Right forelimb (tissue), 1 donor: ENCODE measurements at regions not wholly inside any gene's neighbourhood (a gene's known extent, or its start where the extent isn't known, plus 50 kb on each side); places are given as distances from the start of the nearest gene placed in this dataset.
"Not testable (repeated sequence)": the region's sequence is repeated elsewhere in the genome, so short reads cannot be mapped to it uniquely, and the experiment has no call there.

Source experiments
- DNase-seq: peaks from one replicate; pipeline ENCODE4 v3.0.0-alpha.2; 2018

DNA sequence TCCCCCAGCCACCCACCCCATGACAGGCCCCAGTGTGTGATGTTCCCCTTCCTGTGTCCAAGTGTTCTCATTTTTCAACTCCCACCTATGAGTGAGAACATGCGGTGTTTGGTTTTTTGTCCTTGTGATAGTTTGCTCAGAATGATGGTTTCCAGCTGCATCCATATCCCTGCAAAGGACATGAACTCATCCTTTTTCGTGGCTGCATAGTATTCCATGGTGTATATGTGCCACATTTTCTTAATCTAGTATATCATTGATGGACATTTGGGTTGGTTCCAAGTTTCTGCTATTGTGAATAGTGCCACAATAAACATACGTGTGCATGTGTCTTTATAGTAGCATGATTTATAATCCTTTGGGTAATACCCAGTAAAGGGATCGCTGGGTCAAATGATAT is 273.0 kb downstream of the TEX29 start:
- DNase-seq: not testable (repeated sequence)

DNA sequence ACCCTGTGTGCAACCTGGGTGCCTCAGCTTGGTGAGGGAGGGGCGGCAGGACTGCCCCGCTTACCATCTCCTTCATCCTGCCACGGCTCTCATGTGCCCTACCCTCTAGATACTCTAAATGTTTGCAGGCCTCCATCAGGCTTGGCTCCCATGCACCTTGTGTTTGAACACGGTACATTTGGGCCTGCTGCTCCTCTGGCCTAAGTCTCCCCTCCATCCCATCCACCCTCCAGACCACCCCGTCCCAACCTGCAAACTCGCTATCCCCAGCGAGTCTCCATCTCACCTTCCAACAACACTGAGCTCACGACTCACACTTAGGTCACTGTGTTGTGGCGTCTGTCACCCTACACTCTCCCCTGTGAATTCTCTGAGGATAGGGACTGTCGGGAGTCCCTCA is 274.2 kb downstream of the TEX29 start:
- DNase-seq: no peak

DNA sequence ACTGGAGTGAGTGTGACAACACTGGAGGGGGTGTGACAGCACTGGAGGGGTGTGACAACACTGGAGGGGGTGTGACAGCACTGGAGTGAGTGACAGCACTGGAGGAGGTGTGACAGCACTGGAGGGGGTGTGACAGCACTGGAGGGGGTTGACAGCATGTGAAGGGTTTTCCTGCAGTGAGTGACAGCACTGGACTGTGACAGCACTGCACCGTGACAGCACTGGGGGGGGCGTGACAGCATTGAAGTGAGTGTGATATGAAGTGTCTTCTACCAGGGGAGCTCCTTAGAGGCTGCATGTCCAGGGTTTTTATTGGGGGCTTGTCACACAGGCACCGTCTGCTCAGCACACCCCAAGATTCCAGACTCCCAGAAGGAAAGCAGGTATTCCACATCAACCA is 274.8 kb downstream of the TEX29 start:
- no peak for DNase-seq

GRCh38 chr13:111595791-111596190 is 275.3 kb downstream of the TEX29 start:
- DNase-seq: no peak

GRCh38 chr13:111597191-111597611 is 276.8 kb downstream of the TEX29 start:
- DNase-seq: no peak

DNA sequence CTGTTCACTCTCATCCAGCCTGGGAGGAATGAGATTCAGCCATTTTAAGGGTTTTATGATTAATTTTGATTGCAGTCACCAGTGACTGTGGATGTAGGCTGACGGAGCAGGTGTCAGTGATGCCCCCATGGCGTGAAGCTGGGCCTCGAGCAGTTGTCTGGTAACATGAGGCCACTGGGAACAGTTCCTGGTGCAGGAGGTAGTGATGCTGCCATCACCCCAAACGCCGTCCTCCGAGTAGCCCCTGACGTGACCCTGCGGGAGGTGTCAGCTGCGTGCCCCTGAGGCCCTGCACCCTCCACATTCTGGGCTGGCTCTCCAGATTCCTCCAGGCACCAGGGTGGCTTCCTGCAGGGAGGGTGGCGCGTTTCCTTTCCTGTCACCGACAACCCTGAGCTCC is 277.2 kb downstream of the TEX29 start:
- no peak for DNase-seq

DNA sequence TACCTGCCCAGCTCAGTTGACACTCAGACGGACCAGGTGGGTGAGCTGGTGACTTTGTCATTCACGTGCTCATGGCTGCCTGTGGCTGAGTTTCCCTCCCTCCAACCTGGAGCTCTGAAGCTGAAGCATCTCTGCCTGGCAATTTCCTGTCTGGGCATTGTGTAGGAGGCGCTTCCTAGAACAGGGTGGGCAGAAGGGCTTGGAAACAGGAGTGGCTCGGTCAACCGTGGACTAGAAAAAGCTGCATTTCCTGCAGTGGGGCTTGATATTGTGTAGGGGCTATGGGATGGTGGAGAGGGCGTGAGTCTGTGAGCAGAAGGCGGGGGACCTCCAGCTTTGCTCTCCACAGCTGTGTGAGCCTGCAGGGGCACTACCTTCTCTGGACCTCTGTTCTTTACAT is 278.3 kb downstream of the TEX29 start:
- DNase-seq: no peak

DNA sequence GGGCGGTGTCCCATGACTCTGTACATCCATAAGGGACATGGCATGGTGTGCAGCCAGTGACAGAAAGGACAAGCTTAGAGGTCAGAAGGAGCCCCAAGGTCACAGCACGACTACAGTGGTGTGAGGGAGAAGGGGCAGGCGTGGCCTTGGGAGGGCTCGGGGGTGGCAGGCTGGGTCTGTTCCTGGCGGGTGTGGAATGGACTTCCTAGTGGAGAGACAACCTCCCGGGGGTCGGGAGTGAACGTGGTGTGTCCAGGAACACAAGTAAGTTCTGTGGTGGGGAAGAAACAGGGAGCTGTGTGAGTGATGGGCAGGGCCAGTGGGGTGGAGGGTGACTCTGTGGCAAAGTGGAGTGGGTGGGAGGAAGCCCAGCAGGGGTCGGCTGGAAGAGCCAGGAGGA is 279.3 kb downstream of the TEX29 start:
- no peak for DNase-seq

- DNase-seq: no peak
Measured at GRCh38 chr13:111602874-111603273, 282.4 kb downstream of the TEX29 start.

DNA sequence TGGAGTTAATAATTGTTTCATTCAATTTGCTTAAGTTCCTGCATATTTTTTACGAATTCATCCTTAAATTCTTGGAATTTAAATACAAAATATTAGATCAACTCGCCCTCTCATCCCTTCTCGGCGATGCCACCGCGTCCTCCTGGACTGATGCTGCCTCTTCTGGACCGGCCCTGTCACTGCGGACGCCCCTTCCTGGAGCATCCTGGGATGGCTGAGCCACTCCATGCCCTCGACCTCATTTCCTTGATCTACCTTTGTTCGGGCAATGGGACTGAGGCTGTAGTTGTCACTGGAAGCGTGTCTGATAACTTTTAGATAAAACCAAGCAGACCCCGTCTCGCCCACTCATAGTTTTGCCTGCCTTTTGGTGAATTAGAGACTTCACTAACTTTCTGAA is 283.7 kb downstream of the TEX29 start:
- DNase-seq: no peak

DNA sequence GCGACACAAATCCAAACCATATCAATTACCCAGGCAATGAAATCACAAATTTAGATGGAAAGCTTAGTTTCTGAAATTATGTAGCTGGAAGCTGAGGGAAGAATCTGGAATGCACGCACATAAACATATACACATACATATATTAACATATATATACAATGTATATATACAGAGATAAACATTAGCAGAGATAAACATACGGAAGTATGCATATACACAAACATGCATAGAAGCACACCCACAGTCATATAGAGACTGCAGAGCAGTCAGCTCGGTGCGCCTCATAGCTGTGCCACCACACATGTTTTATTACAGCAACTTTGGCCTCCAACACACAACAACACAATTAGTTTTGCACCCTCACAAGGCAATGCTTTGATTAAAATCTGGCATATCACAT is 288.1 kb downstream of the TEX29 start:
- no peak for DNase-seq

- no peak for DNase-seq
Measured at GRCh38 chr13:111609631-111610030, 289.2 kb downstream of the TEX29 start.

DNA sequence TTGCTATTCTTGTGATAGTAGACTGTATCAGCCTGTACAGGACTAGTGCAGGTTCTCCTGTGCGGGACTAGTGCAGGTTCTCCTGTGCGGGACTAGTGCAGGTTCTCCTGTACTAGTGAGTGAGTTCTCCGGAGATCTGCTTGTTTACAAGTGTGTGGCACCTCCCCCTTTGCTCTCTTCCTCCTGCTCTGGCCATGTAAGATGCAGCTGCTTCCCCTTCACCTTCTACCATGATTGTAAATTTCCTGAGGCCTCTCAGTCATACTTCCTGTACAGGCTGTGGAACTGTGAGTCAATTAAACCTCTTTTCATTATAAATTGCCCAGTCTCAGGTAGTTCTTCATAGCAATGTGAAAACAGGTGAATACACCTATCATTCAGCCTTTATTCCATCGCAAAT is 289.6 kb downstream of the TEX29 start:
- DNase-seq: peak; percentile 20

DNA sequence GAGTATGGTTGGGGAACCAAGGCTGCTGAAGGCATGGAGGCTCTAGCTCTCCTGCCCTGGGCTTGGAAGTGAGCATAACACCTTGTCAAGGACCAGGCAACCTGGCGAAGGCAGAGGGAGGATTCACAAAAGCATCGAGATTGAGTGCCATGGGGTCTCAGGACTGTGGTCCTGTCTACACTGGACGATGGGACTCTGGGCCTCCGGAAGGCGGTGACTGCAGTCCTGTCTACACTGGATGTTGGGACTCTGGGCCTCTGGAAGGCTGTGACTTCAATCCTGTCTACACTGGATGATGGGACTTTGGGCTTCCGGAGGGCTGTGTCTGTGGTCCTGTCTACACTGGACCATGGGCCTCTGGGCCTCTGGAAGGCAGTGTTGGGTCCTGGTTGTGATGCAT is 290.4 kb downstream of the TEX29 start:
- DNase-seq: no peak

- DNase-seq: no peak
Measured at GRCh38 chr13:111611651-111612050, 291.2 kb downstream of the TEX29 start.

- no peak for DNase-seq
Measured at GRCh38 chr13:111612886-111613285, 292.4 kb downstream of the TEX29 start.

DNA sequence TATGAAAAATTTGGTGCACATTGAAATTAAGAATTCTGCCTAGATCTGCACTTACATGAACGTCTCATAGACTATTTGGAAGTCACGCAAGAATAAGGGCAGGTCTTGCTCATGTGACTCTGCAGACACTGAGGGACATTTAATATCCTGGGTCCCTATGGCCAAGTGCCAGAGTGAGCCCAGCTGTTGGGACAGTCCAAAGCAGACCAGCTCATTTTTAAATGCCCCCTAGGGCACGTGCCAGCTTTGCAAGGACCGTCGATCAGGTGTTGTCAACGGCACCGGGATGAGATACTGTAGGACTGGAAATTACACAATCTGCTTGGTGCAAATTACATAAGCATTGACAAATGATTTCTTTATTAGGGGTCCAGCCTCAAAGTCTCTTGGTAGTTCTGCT is 293.6 kb downstream of the TEX29 start:
- peak; percentile 16 for DNase-seq

GRCh38 chr13:111614613-111615012 is 294.2 kb downstream of the TEX29 start:
- no peak for DNase-seq

GRCh38 chr13:111616203-111616602 is 295.8 kb downstream of the TEX29 start:
- no peak for DNase-seq

DNA sequence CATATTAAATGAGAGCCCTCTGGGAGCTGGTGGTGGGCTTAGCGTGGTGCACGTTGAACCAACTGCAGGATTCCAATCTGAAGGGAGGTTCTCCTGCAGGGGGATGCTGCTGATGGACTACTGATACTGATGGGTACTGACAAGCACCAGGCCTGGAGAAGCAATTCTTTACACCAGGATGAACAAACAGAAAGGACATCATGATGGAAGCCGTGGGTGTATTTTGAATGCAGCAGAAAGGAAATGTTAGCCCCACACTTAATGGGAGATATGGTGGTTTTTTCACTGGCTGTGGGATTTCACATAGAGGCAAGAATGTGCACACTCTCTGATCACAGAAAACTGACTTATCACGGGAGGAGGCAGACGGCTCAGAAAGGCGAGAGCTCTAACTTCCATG is 299.7 kb downstream of the TEX29 start:
- DNase-seq: peak; percentile 12

- DNase-seq: no peak
Measured at GRCh38 chr13:111620586-111620985, 300.1 kb downstream of the TEX29 start.

DNA sequence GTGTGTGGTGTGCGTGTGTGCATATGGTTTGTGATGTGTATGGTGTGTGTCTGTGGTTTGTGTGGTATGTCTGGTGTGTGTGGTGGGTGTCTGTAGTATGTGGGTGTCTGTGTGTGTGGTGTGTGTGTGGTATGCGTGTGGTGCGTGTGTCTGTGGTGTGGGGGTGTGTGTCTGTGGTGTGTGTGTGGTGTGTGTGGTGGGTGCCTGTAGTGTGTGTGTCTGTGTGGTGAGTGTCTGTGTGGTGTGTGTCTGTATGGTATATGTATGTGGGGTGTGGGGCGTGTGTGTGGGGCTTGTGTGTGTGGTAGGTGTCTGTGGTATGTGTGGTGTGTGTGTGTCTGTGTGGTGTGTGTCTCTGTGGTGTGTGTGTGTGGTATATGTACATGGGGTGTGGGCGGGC is 300.7 kb downstream of the TEX29 start:
- no peak for DNase-seq

DNA sequence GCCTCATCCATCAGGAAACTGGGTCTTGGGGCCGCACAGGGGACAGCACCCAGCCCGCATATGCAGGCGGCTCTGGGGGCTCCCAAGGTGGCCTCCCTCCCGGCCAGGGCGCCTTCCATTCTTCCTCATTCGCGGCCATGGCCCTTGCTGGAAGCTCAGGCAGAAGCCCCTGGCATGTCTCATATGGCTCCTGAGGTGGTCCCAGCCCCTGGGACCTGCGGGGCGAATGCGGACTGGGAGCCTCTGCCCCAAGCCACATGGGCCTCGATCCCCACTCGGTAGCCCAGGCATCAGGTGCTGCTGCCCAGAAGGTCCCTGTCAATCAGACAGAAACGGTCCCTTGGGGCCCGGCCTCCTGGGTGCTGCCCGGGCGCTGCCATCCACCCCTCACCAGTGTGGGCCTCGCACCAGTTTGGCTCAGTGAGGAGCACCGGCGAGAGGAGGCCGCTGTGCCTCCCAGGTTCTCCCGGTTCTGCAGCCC is 301.6 kb downstream of the TEX29 start:
- DNase-seq: no peak

GRCh38 chr13:111623208-111623607 is 302.8 kb downstream of the TEX29 start:
- no peak for DNase-seq

DNA sequence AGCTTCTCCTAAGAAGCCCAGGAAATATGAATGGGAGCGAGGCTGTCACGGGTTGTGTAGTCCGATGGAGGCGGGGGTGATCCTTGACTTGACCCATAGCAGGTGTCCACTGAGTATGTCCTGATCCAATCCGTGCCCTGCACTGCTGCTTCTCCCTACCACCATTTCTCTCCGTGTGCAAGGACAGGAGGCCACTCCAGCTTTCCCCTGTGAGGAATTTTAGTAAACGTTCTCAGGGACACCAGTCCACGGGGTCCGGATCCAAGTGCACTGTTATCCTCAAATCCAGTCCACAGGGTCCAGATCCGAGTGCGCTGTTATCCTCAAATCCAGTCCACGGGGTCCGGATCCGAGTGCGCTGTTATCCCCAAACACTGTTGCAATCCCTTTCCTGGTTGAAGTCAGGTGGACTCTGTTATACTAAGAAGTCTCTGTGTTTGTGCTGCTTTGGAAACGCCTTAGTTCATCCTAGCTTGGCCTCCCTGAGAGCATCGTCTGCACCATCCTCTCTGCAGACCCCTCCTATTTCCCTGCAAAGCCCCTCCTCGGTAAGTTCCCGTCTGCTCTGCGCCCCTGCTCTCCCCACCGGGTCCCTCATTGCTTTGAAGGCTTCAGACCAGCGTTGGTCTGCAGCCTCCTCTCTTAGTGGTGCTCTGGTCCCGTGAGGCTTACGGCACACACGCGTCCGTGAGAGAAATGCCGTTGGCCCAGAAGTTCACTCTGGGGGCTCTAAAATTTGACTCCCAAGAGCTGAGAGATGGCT is 303.5 kb downstream of the TEX29 start:
- DNase-seq: no peak
